ENCODE measurements at regions not wholly inside any gene's neighbourhood (a gene's known extent, or its start where the extent isn't known, plus 50 kb on each side); places are given as distances from the start of the nearest gene placed in this dataset.

DNA sequence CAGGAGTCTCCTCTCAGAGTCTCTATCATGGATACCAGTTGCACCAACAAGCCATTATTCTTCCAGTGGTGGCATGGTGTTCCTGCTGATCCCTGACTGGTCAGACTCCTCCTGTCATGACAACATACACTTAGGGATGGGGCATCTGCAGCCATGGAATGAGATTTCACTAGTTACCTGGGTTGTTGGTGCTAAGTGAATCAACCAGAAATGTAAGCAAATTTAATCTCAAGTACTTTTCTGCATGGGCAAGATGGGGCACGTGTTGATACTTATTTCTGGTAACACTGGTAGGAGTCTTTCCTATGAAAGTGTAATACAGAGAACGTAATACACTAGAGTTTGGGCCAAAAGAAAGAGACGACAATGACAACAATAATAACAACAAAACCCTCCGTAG lies 211.5 kb upstream of the FOXN3 start:
- TF ChIP-seq CTCF (IDR thresholded peaks at IDR 0.05; ENCODE audit: low read depth, low read length) (no peak), EZH2phosphoT487 (IDR thresholded peaks at IDR 0.05; ENCODE audit: low read depth) (no peak)

All from OCI-LY3 (cell line).